ENCODE measurements at regions not wholly inside any gene's neighbourhood (a gene's known extent, or its start where the extent isn't known, plus 50 kb on each side); places are given as distances from the start of the nearest gene placed in this dataset.

DNA sequence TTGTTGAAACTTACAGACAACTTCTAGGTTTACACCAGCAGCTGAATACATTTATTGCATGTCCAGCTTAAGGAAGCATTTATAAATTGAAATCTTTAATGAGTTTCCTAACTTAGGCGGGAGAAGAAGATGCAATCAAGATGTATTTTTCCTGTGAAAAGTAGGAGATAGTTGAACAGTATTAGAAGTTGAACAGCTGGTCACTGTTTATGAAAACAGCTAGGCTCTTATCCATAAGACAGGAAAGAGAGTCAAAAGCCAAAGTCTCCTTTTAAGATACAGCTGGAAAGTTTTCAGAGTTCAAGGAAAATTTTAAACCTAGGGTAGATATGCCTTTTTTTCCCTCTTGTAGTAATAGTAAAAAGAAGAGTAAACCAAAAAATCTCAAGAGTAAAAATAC is 236.1 kb upstream of the FERD3L start:
- in situ Hi-C loops (cut with MboI; ENCODE audit: low pct_unique_long_range_greater_than_20kb, low sequenced_read_pairs, unreplicated experiment): no loop called here
- DNase-seq (ENCODE audit: low spot score): no peak
- TF ChIP-seq, protein P1, sequence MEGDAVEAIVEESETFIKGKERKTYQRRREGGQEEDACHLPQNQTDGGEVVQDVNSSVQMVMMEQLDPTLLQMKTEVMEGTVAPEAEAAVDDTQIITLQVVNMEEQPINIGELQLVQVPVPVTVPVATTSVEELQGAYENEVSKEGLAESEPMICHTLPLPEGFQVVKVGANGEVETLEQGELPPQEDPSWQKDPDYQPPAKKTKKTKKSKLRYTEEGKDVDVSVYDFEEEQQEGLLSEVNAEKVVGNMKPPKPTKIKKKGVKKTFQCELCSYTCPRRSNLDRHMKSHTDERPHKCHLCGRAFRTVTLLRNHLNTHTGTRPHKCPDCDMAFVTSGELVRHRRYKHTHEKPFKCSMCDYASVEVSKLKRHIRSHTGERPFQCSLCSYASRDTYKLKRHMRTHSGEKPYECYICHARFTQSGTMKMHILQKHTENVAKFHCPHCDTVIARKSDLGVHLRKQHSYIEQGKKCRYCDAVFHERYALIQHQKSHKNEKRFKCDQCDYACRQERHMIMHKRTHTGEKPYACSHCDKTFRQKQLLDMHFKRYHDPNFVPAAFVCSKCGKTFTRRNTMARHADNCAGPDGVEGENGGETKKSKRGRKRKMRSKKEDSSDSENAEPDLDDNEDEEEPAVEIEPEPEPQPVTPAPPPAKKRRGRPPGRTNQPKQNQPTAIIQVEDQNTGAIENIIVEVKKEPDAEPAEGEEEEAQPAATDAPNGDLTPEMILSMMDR (IDR thresholded peaks at IDR 0.05; ENCODE audit: extremely low read depth, insufficient read depth, missing control alignments): no peak

DNA sequence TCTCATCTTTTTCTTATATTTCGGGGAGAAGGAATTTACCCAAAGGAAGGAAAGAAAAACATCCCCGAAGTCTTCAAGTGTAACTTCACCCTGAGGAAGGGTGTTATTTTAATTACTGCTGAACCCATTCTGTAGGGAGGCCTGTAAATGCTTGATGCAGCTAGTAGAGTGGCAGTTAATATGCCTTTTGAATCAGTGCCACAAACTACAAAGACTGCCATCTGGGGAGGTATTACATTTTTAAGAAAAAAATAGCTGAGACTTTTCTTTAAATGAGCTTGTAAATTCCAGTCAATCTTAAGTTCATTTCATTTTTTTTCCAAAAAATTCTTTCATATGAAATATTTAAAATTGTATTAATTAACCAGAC is 233.1 kb upstream of the FERD3L start:
- TF ChIP-seq, protein P1 (IDR thresholded peaks at IDR 0.05; ENCODE audit: extremely low read depth, insufficient read depth, missing control alignments): no peak
- in situ Hi-C loops (cut with MboI; ENCODE audit: low pct_unique_long_range_greater_than_20kb, low sequenced_read_pairs, unreplicated experiment): no loop called here

DNA sequence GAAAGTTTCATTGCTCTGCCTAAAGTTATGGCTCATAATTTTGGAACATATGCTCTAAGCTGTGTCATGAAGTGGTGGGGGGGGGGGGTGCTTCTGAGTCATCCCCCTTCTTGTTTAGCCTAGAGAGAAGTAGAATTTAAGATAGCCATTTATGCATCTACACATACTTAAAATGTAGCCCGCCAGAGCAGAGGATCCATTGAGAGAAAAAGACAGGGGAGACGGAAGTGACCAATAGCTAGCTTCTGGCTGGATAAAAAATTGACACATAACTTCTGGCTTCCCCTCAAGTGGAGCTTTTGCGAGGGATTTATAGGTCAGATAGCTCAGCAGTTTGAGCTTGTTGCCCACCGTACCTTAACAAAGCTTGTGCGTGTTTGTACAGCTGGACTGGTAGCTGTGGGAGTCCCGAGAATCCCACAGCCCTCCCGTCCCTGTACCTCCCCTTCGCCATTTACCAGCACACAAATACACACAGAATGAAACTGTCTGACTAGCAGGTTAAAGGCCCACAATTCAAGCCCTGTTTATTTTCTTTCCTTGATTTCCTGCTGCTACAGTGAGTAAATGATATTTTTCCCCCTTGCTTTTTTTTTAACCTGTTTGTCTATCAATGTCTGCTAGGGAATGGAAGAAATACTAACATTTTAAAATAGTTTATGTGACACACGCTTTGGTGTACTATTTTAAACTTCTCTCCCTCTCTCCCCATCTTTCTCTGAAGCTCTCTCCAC is 232.6 kb upstream of the FERD3L start:
- in situ Hi-C loops (cut with MboI; ENCODE audit: low pct_unique_long_range_greater_than_20kb, low sequenced_read_pairs, unreplicated experiment): no loop called here
- TF ChIP-seq, protein P1 (IDR thresholded peaks at IDR 0.05; ENCODE audit: extremely low read depth, insufficient read depth, missing control alignments): no peak
- DNase-seq (ENCODE audit: low spot score): no peak

More for the DNA sequence above, 233.1 kb upstream of the FERD3L start:
- no peak for DNase-seq (ENCODE audit: low spot score)

DNA sequence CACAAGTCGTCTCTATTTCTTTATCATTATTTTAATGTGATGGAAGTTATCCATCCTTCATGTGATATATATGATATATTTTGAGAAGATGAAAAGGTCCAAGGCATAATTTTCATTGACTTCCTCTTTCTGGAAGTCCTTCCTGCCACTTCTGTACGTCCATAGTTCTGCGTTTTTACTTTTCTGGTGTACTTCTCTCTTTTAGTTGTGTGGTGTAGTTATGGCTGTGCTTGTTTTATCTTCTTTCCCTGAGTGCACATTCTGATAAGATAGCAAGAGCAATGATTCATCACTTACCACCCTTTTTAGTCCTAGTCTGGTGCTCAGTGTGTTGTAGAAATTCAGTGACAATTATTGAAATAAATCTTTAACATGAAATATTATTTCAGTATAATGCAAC is 231.3 kb upstream of the FERD3L start:
- in situ Hi-C loops (cut with MboI; ENCODE audit: low pct_unique_long_range_greater_than_20kb, low sequenced_read_pairs, unreplicated experiment): no loop called here
- TF ChIP-seq, protein P1 (IDR thresholded peaks at IDR 0.05; ENCODE audit: extremely low read depth, insufficient read depth, missing control alignments): no peak
- no peak for DNase-seq (ENCODE audit: low spot score)

DNA sequence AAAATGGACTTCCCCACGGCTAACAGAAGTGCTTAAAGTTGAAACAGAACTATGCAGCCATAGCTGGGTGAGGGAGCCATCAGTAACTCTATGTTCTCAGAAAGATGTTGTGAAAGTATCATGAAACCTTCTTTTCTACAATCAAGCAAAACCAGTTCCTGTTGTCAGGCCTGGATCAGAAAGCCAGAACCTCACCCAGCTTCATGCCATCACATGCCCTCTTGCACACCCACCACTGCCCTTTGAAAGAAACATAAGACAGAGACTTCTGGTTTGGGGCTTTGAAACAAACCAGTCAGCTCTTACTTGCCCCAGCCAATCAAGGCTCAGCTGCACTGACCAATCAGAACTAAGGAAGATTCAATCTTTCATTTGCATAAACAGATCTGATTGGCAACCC is 230.8 kb upstream of the FERD3L start:
- in situ Hi-C loops (cut with MboI; ENCODE audit: low pct_unique_long_range_greater_than_20kb, low sequenced_read_pairs, unreplicated experiment): no loop called here
- TF ChIP-seq, protein P1 (IDR thresholded peaks at IDR 0.05; ENCODE audit: extremely low read depth, insufficient read depth, missing control alignments): no peak
- DNase-seq (ENCODE audit: low spot score): no peak

DNA sequence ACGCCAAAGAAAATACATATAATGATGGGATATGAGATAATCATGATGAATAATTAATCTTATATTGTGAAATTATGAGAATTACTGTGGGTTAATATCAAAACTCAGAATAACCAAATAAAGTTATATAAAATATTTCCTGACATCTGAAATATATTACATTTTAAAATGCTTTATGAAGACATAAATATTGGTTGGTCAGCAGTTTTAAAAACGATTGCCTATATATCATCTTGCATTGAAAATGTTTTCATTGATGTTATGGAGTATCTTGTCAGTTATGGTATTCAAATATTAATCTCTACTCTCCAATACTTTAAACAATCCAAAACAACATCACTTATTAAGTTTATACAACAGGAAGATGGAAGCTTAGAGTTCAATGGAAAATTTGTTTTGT is 228.1 kb upstream of the FERD3L start:
- in situ Hi-C loops (cut with MboI; ENCODE audit: low pct_unique_long_range_greater_than_20kb, low sequenced_read_pairs, unreplicated experiment): no loop called here
- TF ChIP-seq, protein P1 (IDR thresholded peaks at IDR 0.05; ENCODE audit: extremely low read depth, insufficient read depth, missing control alignments): no peak
- DNase-seq (ENCODE audit: low spot score): no peak

Measured in GM13977 (cell line).